ENCODE measurements at regions not wholly inside any gene's neighbourhood (a gene's known extent, or its start where the extent isn't known, plus 50 kb on each side); places are given as distances from the start of the nearest gene placed in this dataset.

- TF ChIP-seq CTCF (IDR thresholded peaks at IDR 0.05; ENCODE audit: low read length) (no peak), EZH2phosphoT487 (IDR thresholded peaks at IDR 0.05; ENCODE audit: low read length) (no peak), EZH2 (optimal IDR thresholded peaks at IDR 0.05; ENCODE audit: low read depth, low read length) (no peak)
Observed at GRCh38 chr1:69045572-69045971, 522.1 kb upstream of the LRRC7 start.

Measured in MM.1S (cell line).